NCI-H2196 treated with DMSO at 0.1 percent for 48 hours (cell line): ENCODE measurements at regions not wholly inside any gene's neighbourhood (a gene's known extent, or its start where the extent isn't known, plus 50 kb on each side); places are given as distances from the start of the nearest gene placed in this dataset.

Experiments
- DNase-seq: peaks from one replicate; lab custom pipeline; 2025; ENCODE audit not compliant: unreplicated experiment; lab: John Stamatoyannopoulos, UW

GRCh38 chr20:50311308-50312001, 120.8 kb downstream of the CEBPB start:
- no peak for DNase-seq

- no peak for DNase-seq
These were observed 121.5 kb downstream of the CEBPB start for GRCh38 chr20:50312002-50312681.

GRCh38 chr20:50312682-50313521, 122.3 kb downstream of the CEBPB start:
- no peak for DNase-seq

- no peak for DNase-seq
These were observed 122.8 kb downstream of the CEBPB start for GRCh38 chr20:50313522-50313820.

GRCh38 chr20:50313827-50314677, 123.4 kb downstream of the CEBPB start:
- DNase-seq = no peak

GRCh38 chr20:50314678-50315335, 124.2 kb downstream of the CEBPB start:
- DNase-seq = no peak

- DNase-seq = no peak
These were observed 125.2 kb downstream of the CEBPB start for GRCh38 chr20:50315586-50316551.

GRCh38 chr20:50317116-50317515, 126.5 kb downstream of the CEBPB start:
- DNase-seq = no peak

- no peak for DNase-seq
These were observed 127.0 kb downstream of the CEBPB start for GRCh38 chr20:50317609-50318008.

GRCh38 chr20:50318710-50319109, 128.1 kb downstream of the CEBPB start:
- no peak for DNase-seq

GRCh38 chr20:50320005-50320900, 129.6 kb downstream of the CEBPB start:
- no peak for DNase-seq

- no peak for DNase-seq
These were observed 130.5 kb downstream of the CEBPB start for GRCh38 chr20:50320901-50321796.

GRCh38 chr20:50321797-50322480, 131.3 kb downstream of the CEBPB start:
- DNase-seq = no peak

- no peak for DNase-seq
These were observed 132.1 kb downstream of the CEBPB start for GRCh38 chr20:50322703-50323131.

GRCh38 chr20:50323209-50323608, 132.6 kb downstream of the CEBPB start:
- DNase-seq = no peak
